ENCODE measurements at regions not wholly inside any gene's neighbourhood (a gene's known extent, or its start where the extent isn't known, plus 50 kb on each side); places are given as distances from the start of the nearest gene placed in this dataset.

- no peak for TF ChIP-seq EZH2 (IDR thresholded peaks at IDR 0.05; ENCODE audit: low read depth)
- TF ChIP-seq, protein P1, sequence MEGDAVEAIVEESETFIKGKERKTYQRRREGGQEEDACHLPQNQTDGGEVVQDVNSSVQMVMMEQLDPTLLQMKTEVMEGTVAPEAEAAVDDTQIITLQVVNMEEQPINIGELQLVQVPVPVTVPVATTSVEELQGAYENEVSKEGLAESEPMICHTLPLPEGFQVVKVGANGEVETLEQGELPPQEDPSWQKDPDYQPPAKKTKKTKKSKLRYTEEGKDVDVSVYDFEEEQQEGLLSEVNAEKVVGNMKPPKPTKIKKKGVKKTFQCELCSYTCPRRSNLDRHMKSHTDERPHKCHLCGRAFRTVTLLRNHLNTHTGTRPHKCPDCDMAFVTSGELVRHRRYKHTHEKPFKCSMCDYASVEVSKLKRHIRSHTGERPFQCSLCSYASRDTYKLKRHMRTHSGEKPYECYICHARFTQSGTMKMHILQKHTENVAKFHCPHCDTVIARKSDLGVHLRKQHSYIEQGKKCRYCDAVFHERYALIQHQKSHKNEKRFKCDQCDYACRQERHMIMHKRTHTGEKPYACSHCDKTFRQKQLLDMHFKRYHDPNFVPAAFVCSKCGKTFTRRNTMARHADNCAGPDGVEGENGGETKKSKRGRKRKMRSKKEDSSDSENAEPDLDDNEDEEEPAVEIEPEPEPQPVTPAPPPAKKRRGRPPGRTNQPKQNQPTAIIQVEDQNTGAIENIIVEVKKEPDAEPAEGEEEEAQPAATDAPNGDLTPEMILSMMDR (conservative IDR thresholded peaks at IDR 0.05): no peak
Measured at GRCh38 chr11:32280339-32280738, 155.0 kb downstream of the WT1 start.

Measured in PC-9 (cell line).